ENCODE measurements at regions not wholly inside any gene's neighbourhood (a gene's known extent, or its start where the extent isn't known, plus 50 kb on each side); places are given as distances from the start of the nearest gene placed in this dataset.
"Not testable (repeated sequence)": the region's sequence is repeated elsewhere in the genome, so short reads cannot be mapped to it uniquely, and the experiment has no call there.

DNA sequence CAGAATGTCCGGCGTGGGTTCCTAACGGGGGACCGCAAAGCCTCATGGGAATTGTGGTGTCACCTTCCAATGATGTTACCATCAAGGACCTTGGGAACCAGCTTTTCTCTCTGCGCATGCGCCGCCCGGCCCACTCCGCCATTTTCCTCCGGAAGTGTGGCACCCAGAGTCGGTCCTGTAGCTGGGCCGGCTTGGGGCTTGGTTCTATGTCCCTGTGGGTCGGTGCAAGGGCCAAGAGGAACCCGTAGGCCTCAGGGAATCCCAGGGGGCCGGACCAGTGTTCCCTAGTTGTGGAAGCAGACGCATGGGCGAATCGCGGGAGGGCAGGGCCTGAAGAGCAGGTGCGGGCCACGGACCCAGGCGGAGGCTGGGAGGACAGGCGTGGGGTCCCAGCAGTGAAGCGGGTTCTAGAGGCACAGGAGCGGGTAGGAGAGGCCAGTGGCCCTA, 1762.4 kb upstream of the TPTE start:
- TF ChIP-seq EZH2 (IDR thresholded peaks at IDR 0.05; ENCODE audit: borderline replicate concordance, low read length), result not testable (repeated sequence)
- TF ChIP-seq, protein P1, sequence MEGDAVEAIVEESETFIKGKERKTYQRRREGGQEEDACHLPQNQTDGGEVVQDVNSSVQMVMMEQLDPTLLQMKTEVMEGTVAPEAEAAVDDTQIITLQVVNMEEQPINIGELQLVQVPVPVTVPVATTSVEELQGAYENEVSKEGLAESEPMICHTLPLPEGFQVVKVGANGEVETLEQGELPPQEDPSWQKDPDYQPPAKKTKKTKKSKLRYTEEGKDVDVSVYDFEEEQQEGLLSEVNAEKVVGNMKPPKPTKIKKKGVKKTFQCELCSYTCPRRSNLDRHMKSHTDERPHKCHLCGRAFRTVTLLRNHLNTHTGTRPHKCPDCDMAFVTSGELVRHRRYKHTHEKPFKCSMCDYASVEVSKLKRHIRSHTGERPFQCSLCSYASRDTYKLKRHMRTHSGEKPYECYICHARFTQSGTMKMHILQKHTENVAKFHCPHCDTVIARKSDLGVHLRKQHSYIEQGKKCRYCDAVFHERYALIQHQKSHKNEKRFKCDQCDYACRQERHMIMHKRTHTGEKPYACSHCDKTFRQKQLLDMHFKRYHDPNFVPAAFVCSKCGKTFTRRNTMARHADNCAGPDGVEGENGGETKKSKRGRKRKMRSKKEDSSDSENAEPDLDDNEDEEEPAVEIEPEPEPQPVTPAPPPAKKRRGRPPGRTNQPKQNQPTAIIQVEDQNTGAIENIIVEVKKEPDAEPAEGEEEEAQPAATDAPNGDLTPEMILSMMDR (conservative IDR thresholded peaks at IDR 0.05 in 1 of 2, IDR thresholded peaks at IDR 0.05 in 1 of 2; ENCODE audit: extremely low read depth in 1 of 2, insufficient read depth in 1 of 2, low read depth in 1 of 2, low read length in 2 of 2), result not testable (repeated sequence)
